IMR-90 (cell line): ENCODE measurements at regions not wholly inside any gene's neighbourhood (a gene's known extent, or its start where the extent isn't known, plus 50 kb on each side); places are given as distances from the start of the nearest gene placed in this dataset.

ENCODE experiments used
- ATAC-seq: fragments of 200-7000 bp; cut with Tn5 transposase; 2 replicates; pipeline ENCODE4 v1.9.1; 2020; ENCODE audit warnings: low read depth, mild to moderate bottlenecking, moderate library complexity
- BruUV-seq: library from RNA; stranded (reverse); fragments of 400-500 nt; replicated peaks from 2 replicates; lab custom pipeline; 2021; lab: Mats Ljungman, UMichigan
- CTCF ChIA-PET: fragments of 300-600 bp; formaldehyde crosslinking; extraction: SDS; loops from one replicate; lab custom pipeline; 2021; ENCODE audit warnings: antibody characterized with exemption; lab: Yijun Ruan, JAX
- POLR2A ChIA-PET: fragments of 300-600 bp; sonication (Branson Sonifier 250); formaldehyde crosslinking; loops from one replicate; lab custom pipeline; 2022; ENCODE audit warnings: antibody characterized with exemption; ENCODE audit not compliant: unreplicated experiment; lab: Charles Lee
- DNase-seq: peaks from one replicate; pipeline ENCODE4 v3.0.0; 2013
- H2AFZ ChIP-seq: replicated peaks from 2 replicates; pipeline ENCODE3; 2013; ENCODE audit warnings: low read length, mild to moderate bottlenecking; ENCODE audit not compliant: poor library complexity
- H2AK5ac ChIP-seq: 2 replicates; pipeline ENCODE4 v1.6.1; 2013; ENCODE audit warnings: low read depth, low read length, inconsistent platforms
- H2AK9ac ChIP-seq: replicated peaks from 2 replicates; pipeline ENCODE3; 2013; ENCODE audit warnings: mild to moderate bottlenecking, low read depth, low read length, moderate library complexity; ENCODE audit not compliant: poor library complexity
- H2BK120ac ChIP-seq: 2 replicates; pipeline ENCODE4 v1.6.1; 2013; ENCODE audit warnings: low read depth, low read length, inconsistent platforms
- H2BK15ac ChIP-seq: 3 replicates; pipeline ENCODE4 v1.6.1; 2013; ENCODE audit warnings: low read depth, low read length, inconsistent platforms
- H2BK20ac ChIP-seq: 2 replicates; pipeline ENCODE4 v1.6.1; 2013; ENCODE audit warnings: low read depth, mild to moderate bottlenecking, inconsistent platforms, low read length, moderate library complexity
- H2BK5ac ChIP-seq: 2 replicates; pipeline ENCODE4 v1.6.1; 2013; ENCODE audit warnings: mild to moderate bottlenecking, low read depth, low read length, inconsistent platforms; ENCODE audit not compliant: poor library complexity, severe bottlenecking
- H3K14ac ChIP-seq: replicated peaks from 2 replicates; pipeline ENCODE4 v1.6.1; 2013; ENCODE audit warnings: low read depth, low read length, inconsistent platforms
- H3K18ac ChIP-seq: 2 replicates; pipeline ENCODE4 v1.6.1; 2013; ENCODE audit warnings: low read depth, low read length, control low read depth
- H3K23ac ChIP-seq: 2 replicates; pipeline ENCODE4 v1.6.1; 2013; ENCODE audit warnings: low read depth, low read length, inconsistent platforms
- H3K27ac ChIP-seq: 2 replicates; pipeline ENCODE4 v1.5.1; 2013; ENCODE audit warnings: mild to moderate bottlenecking, control low read depth, low read length; ENCODE audit not compliant: insufficient read depth
- H3K27me3 ChIP-seq: 2 replicates; pipeline ENCODE4 v1.6.1; 2013; ENCODE audit warnings: low read length; ENCODE audit not compliant: control insufficient read depth, insufficient read depth
- H3K36me3 ChIP-seq: 2 replicates; pipeline ENCODE4 v1.6.1; 2013; ENCODE audit warnings: low read length, mixed read lengths; ENCODE audit not compliant: control insufficient read depth, insufficient read depth
- H3K4ac ChIP-seq: 2 replicates; pipeline ENCODE4 v1.6.1; 2013; ENCODE audit warnings: low read depth, low read length, inconsistent platforms
- H3K4me1 ChIP-seq: 2 replicates; pipeline ENCODE4 v1.6.1; 2013; ENCODE audit warnings: low read length, mixed read lengths; ENCODE audit not compliant: control insufficient read depth, insufficient read depth
- H3K4me2 ChIP-seq: 2 replicates; pipeline ENCODE4 v1.6.1; 2013; ENCODE audit warnings: low read depth, mild to moderate bottlenecking, control low read depth, low read length, moderate library complexity
- H3K4me3 ChIP-seq: 2 replicates; pipeline ENCODE4 v1.5.1; 2013; ENCODE audit warnings: low read depth, mild to moderate bottlenecking, control low read depth, low read length, moderate library complexity; ENCODE audit not compliant: insufficient read depth
- H3K56ac ChIP-seq: 2 replicates; pipeline ENCODE4 v1.6.1; 2013; ENCODE audit warnings: low read length, inconsistent platforms; ENCODE audit not compliant: insufficient read depth; ENCODE audit errors: extremely low read depth
- H3K79me1 ChIP-seq, 2 experiments: 2 replicates each; pipeline ENCODE4 v1.6.1; 2013; ENCODE audit warnings: low read length in 2 of 2, inconsistent platforms in 1 of 2, low read depth in 1 of 2
- H3K9ac ChIP-seq: 2 replicates; pipeline ENCODE4 v1.6.1; 2013; ENCODE audit warnings: low read depth, low read length, control low read depth
- H3K9me1 ChIP-seq: 2 replicates; pipeline ENCODE4 v1.6.1; 2013; ENCODE audit warnings: low read length, inconsistent platforms; ENCODE audit not compliant: insufficient read depth
- H3K9me3 ChIP-seq: 2 replicates; pipeline ENCODE4 v1.6.1; 2013; ENCODE audit warnings: low read length; ENCODE audit not compliant: control insufficient read depth, insufficient read depth
- H4K20me1 ChIP-seq: 2 replicates; pipeline ENCODE4 v1.6.1; 2013; ENCODE audit warnings: low read length, inconsistent platforms; ENCODE audit not compliant: insufficient read depth
- H4K5ac ChIP-seq: 2 replicates; pipeline ENCODE4 v1.6.1; 2013; ENCODE audit warnings: mild to moderate bottlenecking, low read depth, low read length, control low read depth
- H4K8ac ChIP-seq, 2 experiments: 2 replicates each; pipeline ENCODE4 v1.6.1; 2013; ENCODE audit warnings: low read depth in 2 of 2, low read length in 2 of 2, control low read depth in 1 of 2, inconsistent platforms in 1 of 2
- H4K91ac ChIP-seq: 2 replicates; pipeline ENCODE4 v1.6.1; 2013; ENCODE audit warnings: low read depth, low read length, inconsistent platforms; ENCODE audit not compliant: insufficient read depth
- BHLHE40 ChIP-seq: fragments of 150-350 bp; IDR thresholded peaks from 2 replicates; pipeline ENCODE4 v1.6.1; 2016; ENCODE audit warnings: mild to moderate bottlenecking, low read depth, low read length
- CEBPB ChIP-seq: IDR thresholded peaks from 2 replicates; pipeline ENCODE4 v1.6.1; 2012; ENCODE audit warnings: low read depth, low read length, improper control_type of control experiment
- ELK1 ChIP-seq: fragments of 150-350 bp; IDR thresholded peaks from 2 replicates; pipeline ENCODE4 v1.6.1; 2016; ENCODE audit warnings: low read depth, mild to moderate bottlenecking, low read length, moderate library complexity, borderline replicate concordance
- FOS ChIP-seq: fragments of 150-350 bp; IDR thresholded peaks from 2 replicates; pipeline ENCODE4 v1.6.1; 2016; ENCODE audit warnings: low read depth, low read length
- MAFK ChIP-seq: IDR thresholded peaks from 2 replicates; pipeline ENCODE4 v1.6.1; 2012; ENCODE audit warnings: low read depth, low read length, improper control_type of control experiment
- SMC3 ChIP-seq: fragments of 150-350 bp; IDR thresholded peaks from 2 replicates; pipeline ENCODE4 v1.6.1; 2016; ENCODE audit warnings: low read depth, mild to moderate bottlenecking, antibody characterized with exemption, low read length, moderate library complexity
- WGBS, 2 experiments: methylation state at CpG; one replicate each; pipeline versions ENCODE4 v1.1.5 to v1.1.7; 2013; ENCODE audit warnings: missing lambda C conversion rate in 2 of 2; ENCODE audit not compliant: insufficient read length in 1 of 2; ENCODE audit errors: extremely low coverage in 2 of 2; 5-methylcytosine and 5-hydroxymethylcytosine counted together
- dilution Hi-C: fragments of 300-500 bp; cut with HindIII; formaldehyde crosslinking; loops from one replicate; pipeline ENCODE4 v1.14.3; 2018; ENCODE audit warnings: low sequenced_read_pairs; ENCODE audit not compliant: unreplicated experiment
- in situ Hi-C: fragments of 300-500 bp; cut with MboI; formaldehyde crosslinking; loops from 3 replicates; pipeline ENCODE4 v1.14.3; 2019; ENCODE audit warnings: low sequenced_read_pairs, inconsistent platforms, mixed read lengths
- intact Hi-C: fragments of 100-400 bp; cut with micrococcal nuclease; formaldehyde crosslinking; loops from 2 replicates; pipeline ENCODE4 v1.10.0; 2022
- TF ChIP-seq, protein P1 (sequence below): conservative IDR thresholded peaks from 2 replicates; pipeline ENCODE4 v1.5.1; 2012; ENCODE audit warnings: mild to moderate bottlenecking, low read depth, low read length, improper control_type of control experiment

DNA sequence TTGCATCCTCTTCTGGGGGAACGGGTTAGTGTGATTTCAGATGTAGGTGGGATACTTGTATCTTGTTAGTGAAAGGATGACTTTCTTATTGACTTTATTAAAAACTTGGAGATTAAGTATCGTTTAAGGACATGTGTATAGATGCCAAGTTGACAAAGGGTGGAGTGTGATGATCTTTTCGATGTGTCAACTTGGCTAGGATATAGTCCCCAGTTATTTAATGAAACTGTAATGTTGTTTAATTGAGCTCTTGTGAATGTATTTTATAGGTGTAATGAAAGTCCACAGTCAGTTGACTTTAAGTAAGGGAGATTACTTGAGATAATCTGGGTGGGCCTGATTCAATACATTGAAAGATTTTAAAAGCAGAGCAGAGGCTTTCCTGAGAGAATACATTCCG, 127.0 kb downstream of the AASDH start:
- no TSS peak for BruUV-seq
- H4K5ac ChIP-seq: no peak overlapping the region
- 81% methylated on average over 2 of the region's 4 CpGs; no CpG with 5 or more reads in 1 of the 2 experiments for WGBS, 2 experiments
- no peak for TF ChIP-seq FOS
- no peak for TF ChIP-seq ELK1
- TF ChIP-seq CEBPB: no peak
- TF ChIP-seq MAFK: no peak
- TF ChIP-seq BHLHE40: no peak
- TF ChIP-seq, protein P1, sequence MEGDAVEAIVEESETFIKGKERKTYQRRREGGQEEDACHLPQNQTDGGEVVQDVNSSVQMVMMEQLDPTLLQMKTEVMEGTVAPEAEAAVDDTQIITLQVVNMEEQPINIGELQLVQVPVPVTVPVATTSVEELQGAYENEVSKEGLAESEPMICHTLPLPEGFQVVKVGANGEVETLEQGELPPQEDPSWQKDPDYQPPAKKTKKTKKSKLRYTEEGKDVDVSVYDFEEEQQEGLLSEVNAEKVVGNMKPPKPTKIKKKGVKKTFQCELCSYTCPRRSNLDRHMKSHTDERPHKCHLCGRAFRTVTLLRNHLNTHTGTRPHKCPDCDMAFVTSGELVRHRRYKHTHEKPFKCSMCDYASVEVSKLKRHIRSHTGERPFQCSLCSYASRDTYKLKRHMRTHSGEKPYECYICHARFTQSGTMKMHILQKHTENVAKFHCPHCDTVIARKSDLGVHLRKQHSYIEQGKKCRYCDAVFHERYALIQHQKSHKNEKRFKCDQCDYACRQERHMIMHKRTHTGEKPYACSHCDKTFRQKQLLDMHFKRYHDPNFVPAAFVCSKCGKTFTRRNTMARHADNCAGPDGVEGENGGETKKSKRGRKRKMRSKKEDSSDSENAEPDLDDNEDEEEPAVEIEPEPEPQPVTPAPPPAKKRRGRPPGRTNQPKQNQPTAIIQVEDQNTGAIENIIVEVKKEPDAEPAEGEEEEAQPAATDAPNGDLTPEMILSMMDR: no peak
- no peak for TF ChIP-seq SMC3
- no peak overlapping the region for H3K27ac ChIP-seq
- H2BK120ac ChIP-seq: no peak overlapping the region
- H2AK9ac ChIP-seq: no peak overlapping the region
- H3K23ac ChIP-seq: no peak overlapping the region
- no peak overlapping the region for H3K18ac ChIP-seq
- CTCF ChIA-PET: no interaction called here
- H3K36me3 ChIP-seq: no peaks in the 10 kb centered on the region
- no peak overlapping the region for H3K9ac ChIP-seq
- H2BK20ac ChIP-seq: no peak overlapping the region
- ATAC-seq: no peak
- H2BK15ac ChIP-seq: no peak overlapping the region
- H3K56ac ChIP-seq: no peak overlapping the region
- H2AK5ac ChIP-seq: no peak overlapping the region
- H3K27me3 ChIP-seq: no peaks in the 10 kb centered on the region; the same call in 1 of the 2 replicates
- DNase-seq: no peak
- no peaks in the 10 kb centered on the region for H3K4me1 ChIP-seq
- POLR2A ChIA-PET: no interaction called here
- no peak overlapping the region for H4K91ac ChIP-seq
- H3K4ac ChIP-seq: no peak overlapping the region
- H3K4me3 ChIP-seq: no peak overlapping the region
- intact Hi-C loops: no loop called here
- no peak overlapping the region for H3K4me2 ChIP-seq
- H3K9me1 ChIP-seq: no peaks in the 10 kb centered on the region
- dilution Hi-C loops: no loop called here
- no peak overlapping the region for H4K8ac ChIP-seq
- in situ Hi-C loops: no loop called here
- H2AFZ ChIP-seq: no peak overlapping the region
- no peaks in the 10 kb centered on the region for H3K79me1 ChIP-seq
- no peak overlapping the region for H2BK5ac ChIP-seq
- H3K14ac ChIP-seq: no peak overlapping the region
- H3K9me3 ChIP-seq: no peaks in the 10 kb centered on the region
- H4K20me1 ChIP-seq: no peaks in the 10 kb centered on the region
